ENCODE measurements at regions not wholly inside any gene's neighbourhood (a gene's known extent, or its start where the extent isn't known, plus 50 kb on each side); places are given as distances from the start of the nearest gene placed in this dataset.

- no peak for TF ChIP-seq CTCF (IDR thresholded peaks at IDR 0.05)
- TF ChIP-seq ZFX (IDR thresholded peaks at IDR 0.05; ENCODE audit: borderline replicate concordance) = no peak
Observed at GRCh38 chr11:115845872-115846271, 341.7 kb upstream of the CADM1 start.

Data from 22Rv1 (cell line).